GM21447 (cell line): ENCODE measurements at regions not wholly inside any gene's neighbourhood (a gene's known extent, or its start where the extent isn't known, plus 50 kb on each side); places are given as distances from the start of the nearest gene placed in this dataset.
"Not testable (repeated sequence)": the region's sequence is repeated elsewhere in the genome, so short reads cannot be mapped to it uniquely, and the experiment has no call there.

Source experiments
- ATAC-seq: cut with Tn5 transposase; IDR thresholded peaks from one replicate; pipeline ENCODE4 v1.9.1; 2021; ENCODE audit not compliant: unreplicated experiment

DNA sequence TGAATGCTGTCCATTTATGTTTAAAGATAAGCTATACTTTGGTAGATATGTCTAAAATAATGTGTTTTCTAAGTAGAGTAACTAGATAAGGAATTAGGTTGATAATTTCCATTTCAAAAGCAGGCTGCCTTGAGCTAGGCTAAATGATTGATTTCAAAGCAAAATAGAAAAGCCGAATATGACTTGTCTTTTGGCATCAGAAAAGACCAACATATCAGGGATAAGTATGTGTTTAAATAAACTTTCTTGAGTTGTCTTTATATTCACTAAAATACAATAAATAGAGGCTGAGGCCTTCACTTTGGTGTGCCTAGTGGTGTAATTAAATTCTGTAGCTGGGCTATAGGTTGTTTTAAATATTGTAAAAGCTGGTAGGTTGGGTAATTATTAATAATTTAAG lies 569.0 kb downstream of the TAF11L14 start:
- ATAC-seq, result no peak

GRCh38 chr5:18213666-18214065 lies 579.4 kb downstream of the TAF11L14 start:
- ATAC-seq, result no peak

- no peak for ATAC-seq
Measured at GRCh38 chr5:18216016-18216415, 581.8 kb downstream of the TAF11L14 start.

GRCh38 chr5:18216729-18217128 lies 582.5 kb downstream of the TAF11L14 start:
- no peak for ATAC-seq

DNA sequence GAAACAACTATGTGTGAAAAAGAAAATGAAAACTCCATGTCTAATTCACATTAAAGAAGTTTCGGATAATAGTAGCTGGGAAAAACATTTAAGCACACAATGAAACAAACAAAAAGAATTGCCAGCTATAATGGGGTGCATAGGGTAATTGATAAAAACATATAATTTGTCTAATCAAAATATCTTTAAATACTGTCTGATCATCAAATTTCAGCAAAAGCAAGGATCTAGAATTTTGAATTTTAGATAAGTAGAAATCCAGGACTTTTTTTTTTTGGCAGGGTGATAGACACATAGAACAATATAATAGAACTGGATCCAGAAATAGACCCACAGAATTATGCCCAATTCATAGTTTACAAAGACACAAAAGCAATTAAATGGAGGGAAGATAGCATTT lies 585.0 kb downstream of the TAF11L14 start:
- no peak for ATAC-seq

GRCh38 chr5:18220631-18221030 lies 586.4 kb downstream of the TAF11L14 start:
- no peak for ATAC-seq

GRCh38 chr5:18236386-18236785 lies 602.1 kb downstream of the TAF11L14 start:
- no peak for ATAC-seq

DNA sequence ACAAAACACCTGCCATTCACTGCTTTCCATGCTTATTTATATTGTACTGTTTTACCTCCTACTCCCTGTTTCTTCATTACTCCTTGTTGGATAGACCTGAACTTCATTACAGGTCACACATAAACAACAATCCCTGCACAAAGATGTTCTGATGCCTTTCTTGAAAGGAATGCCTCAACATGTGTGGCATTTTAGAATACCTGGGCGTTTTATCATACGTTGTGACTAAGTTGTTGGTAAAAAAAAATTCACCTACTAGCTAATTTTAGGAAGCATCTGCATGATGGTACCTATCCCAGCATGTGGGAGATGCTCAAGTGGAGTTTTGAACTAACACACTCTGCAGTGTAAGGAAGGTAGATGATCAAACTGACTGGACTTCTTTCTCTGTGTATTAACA lies 604.1 kb downstream of the TAF11L14 start:
- no peak for ATAC-seq

DNA sequence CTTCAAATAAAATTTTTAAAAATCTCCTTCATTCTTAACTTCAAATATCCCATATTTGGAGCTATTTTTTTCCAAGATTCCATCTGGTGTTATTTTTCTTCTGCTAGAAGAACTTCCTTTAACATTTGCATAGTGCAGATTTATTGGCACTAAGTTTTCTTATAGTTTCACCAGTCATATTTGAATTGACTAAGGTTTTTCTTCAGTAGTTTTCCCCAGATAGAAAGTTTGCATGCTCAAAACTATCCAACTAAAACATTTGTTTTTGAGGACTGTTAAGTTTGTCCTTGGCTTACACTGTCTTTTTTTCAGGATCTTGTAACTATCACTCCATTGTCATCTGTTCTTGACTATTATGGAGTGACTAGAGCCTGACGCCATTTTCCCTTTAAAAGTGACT lies 606.7 kb downstream of the TAF11L14 start:
- ATAC-seq, result no peak

GRCh38 chr5:18243846-18244245 lies 609.6 kb downstream of the TAF11L14 start:
- no peak for ATAC-seq

- ATAC-seq, result no peak
Measured at GRCh38 chr5:18244309-18244708, 610.0 kb downstream of the TAF11L14 start.

GRCh38 chr5:18252559-18252958 lies 618.3 kb downstream of the TAF11L14 start:
- no peak for ATAC-seq

DNA sequence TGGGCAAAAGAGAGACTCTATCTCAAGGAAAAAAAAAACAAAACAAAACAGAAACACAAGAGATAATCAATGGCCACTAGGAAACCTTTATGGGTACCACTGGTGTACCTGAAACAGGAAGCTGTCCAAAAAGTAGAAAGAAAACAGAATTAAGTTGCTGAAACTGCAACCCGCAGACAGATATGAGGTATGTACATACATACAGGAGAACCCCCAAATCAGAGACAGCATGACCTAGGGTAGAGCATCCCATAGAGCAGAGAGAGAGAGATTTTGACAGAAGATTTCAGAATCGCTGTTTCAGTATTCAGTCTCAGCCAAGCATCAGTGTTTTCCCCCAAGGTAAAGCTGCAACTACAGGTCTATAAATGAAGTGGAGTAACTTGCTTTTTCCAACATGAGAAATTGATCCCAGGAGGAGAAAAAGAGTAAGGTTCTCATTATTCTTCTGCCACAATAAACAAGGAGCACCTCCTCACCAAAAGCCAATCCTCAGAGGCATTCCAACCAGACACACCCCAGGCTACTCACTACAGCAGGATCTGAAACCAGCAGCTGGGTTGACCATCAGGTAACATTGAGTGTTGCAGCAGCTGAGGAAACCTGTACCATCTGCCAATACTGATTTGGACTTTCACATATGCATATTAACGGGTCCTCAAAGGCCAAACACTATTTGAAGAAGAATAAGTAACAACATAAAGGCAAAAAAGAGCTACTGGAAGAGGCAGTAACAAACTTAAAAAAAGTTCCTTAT lies 630.0 kb downstream of the TAF11L14 start:
- no peak for ATAC-seq

DNA sequence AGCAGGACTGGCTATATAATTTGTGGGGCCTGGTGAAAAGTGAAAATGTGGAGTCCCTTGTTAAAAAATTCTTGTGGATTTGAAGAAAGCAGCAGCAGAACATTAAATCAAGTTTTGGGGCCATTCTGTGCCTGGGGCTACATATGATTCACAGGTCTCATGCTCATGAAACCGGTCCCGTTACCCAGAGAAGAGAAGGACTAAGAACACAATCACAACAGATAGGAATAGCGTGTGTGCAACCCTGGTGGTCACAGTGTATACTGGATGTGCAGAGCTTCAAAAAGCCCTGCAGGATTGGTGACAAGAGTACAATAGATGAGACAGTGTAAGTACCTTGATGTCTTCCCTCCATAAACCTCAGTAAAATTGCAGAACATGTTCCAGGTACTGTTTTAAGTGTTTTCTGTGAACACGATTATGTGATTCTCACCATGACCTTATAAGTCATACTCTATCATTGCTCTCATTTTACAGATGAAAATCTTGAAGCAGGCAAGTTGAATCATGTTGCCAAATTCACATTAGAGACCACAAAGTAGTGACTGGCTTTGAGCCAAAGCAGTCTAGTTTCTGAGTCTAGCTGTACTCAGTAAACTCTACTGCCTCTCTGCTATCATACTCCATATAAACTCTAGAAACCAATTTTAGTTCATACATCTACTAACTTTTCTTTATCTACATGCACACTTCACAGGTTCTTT lies 636.5 kb downstream of the TAF11L14 start:
- ATAC-seq, result no peak

GRCh38 chr5:18276939-18277338 lies 642.7 kb downstream of the TAF11L14 start:
- ATAC-seq, result no peak

DNA sequence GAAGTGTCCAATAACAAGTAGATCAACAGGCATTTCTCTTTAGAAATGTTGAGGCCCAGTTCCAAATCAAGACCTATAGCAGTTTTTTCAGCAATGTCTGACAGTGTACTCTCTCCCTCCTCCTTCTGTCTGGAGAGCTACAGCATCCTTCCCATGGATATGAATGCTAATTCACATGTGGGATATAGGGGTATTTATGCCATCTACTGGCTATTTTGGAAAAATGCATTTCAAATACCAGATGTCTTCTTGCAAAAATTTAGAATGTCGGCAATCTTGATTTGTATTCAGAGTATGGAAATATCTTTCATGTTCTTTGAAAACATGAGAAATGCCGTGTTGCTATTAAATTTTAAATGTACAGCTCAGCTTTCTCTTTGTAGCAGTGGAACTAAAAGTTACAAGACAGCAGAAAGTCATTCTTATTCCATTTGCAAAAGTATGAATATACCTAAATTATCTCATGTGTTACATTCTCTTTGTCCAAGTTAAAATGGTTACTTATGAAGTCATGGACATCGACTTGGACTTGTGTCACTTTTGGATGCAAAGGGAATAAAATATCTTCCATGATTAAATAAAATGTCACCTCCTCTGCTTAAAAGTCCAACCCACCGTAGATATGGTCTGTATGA lies 647.8 kb downstream of the TAF11L14 start:
- ATAC-seq, result no peak

- ATAC-seq, result no peak
Measured at GRCh38 chr5:18285257-18285656, 651.0 kb downstream of the TAF11L14 start.

GRCh38 chr5:18292146-18292545 lies 657.9 kb downstream of the TAF11L14 start:
- no peak for ATAC-seq

DNA sequence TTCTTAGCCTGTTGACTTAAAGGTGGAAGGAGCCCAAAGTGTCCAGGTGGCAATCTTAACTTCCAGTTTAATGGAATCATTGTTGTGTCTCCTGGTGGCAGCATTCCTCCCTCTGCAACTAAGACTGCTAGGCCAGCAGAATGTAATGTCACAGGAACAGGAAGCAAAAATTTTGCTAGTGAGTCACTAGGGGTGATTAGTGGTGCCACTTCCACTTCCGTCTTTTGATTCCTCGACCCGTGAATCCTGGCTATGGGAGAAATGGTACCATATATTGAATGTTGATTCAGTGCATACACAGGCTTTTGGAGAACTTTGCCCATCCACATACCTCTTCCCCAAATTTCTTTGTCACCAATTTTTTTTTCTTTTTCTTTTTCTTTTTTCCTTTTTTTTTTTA lies 661.4 kb downstream of the TAF11L14 start:
- ATAC-seq, result not testable (repeated sequence)

DNA sequence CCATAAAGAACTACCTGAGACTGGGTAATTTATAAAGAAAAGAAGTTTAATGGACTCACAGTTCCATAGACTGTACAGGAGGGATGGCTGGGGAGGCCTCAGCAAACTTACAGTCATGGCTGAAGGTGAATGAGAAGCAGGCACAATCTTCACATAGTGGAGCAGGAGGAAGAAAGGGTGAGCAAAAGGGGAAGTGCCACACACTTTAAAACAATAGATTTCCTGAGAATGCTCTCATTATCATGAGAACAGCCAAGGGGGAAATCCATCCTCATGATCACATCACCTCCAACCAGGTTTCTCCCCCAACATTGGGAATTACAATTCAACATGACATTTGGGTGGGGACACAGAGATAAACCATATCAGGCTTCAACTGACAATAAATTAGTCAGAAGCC lies 664.9 kb downstream of the TAF11L14 start:
- no peak for ATAC-seq

DNA sequence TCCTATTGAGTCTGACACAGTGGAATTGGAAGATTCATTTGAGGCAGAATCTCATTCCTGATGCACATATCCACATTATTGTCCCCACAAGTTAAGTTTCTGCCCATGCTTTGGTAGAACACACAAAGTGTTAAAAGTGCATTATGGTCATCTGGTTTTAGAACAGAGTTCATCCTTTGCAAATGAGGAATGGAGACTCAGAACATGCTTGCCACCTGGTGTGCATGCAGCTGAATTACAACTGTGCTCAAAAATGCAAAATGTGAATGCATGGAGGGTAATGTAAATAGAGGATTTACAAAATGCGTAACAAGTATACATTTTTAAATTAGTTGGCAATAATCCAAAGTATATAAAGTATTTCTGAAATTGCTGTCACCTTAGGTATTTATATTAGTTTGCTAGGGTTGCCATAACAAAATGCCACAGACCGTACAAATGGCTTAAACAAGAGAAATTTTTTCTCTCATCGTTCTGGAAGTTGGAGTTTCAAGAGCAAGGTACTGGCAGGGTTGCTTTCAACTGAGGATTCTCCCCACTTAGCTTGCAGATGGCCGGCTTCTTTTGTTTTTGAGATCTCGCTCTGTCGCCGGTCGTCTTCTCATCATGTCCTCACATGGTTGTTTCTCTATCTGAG lies 671.1 kb downstream of the TAF11L14 start:
- ATAC-seq, result no peak

DNA sequence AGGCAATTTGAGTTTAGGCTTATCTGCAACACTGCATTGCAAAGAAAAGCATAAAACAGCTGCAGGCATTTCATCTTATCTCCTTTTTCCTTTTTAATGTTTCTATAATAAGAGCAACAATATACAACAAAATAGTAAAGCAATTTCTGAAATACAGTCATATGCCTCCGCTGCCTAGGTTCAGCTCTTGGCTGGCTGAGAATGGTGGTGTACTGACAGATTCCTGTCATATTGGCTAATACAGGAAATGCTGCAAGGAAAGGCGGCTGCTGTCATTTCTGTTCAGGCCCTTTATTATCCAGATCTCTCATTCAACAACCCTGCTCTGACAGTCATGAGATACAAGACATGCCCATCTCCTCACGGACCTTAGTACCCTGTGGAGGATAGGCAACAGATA lies 677.0 kb downstream of the TAF11L14 start:
- ATAC-seq, result no peak
